GM12891 (cell line): ENCODE measurements at regions not wholly inside any gene's neighbourhood (a gene's known extent, or its start where the extent isn't known, plus 50 kb on each side); places are given as distances from the start of the nearest gene placed in this dataset.

Source experiments
- PAX5 ChIP-seq: IDR thresholded peaks from 2 replicates; pipeline ENCODE4 v1.6.1; 2011; ENCODE audit warnings: low read length, moderate library complexity, mild to moderate bottlenecking; ENCODE audit not compliant: insufficient read depth, severe bottlenecking
- POLR2AphosphoS5 ChIP-seq: IDR thresholded peaks from 2 replicates; pipeline ENCODE4 v1.6.1; 2011; ENCODE audit warnings: low read depth, low read length, control low read depth

GRCh38 chr21:18950045-18950740 is 546.6 kb upstream of the TMPRSS15 start:
- no peak for TF ChIP-seq POLR2AphosphoS5
- TF ChIP-seq PAX5 = no peak
